ENCODE measurements at regions not wholly inside any gene's neighbourhood (a gene's known extent, or its start where the extent isn't known, plus 50 kb on each side); places are given as distances from the start of the nearest gene placed in this dataset.

DNA sequence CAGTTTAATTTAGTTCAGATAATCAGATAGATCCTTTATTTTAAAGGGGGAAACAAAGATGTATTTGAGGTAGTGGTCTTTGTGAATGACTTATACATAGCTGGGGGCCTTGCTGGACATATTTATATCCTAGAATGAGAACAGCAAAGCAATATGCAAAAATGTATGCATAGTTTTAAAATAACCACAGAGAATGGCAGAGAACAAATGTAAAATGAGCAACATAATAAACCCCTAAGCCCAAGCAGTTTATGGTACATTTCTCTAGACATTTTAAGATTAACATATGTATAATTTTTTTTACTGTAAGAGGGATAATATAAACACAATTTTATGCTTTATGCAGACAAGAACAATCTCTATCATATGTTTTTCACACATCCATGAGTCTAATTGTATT, 434.2 kb upstream of the SMIM31 start:
- TF ChIP-seq EZH2 (IDR thresholded peaks at IDR 0.05; ENCODE audit: insufficient read depth, poor library complexity, severe bottlenecking), result no peak
- TF ChIP-seq EZH2phosphoT487 (IDR thresholded peaks at IDR 0.05; ENCODE audit: insufficient read depth, low read depth), result no peak

All from GM23248 (cell line).